Uterus (tissue), 3 donors: ENCODE measurements at regions not wholly inside any gene's neighbourhood (a gene's known extent, or its start where the extent isn't known, plus 50 kb on each side); places are given as distances from the start of the nearest gene placed in this dataset.

Experiments used
- DNase-seq, 2 donors: peaks; one replicate each; pipeline ENCODE4 v3.0.0-alpha.2; 2019 to 2020
- H3K27ac ChIP-seq, 2 donors: fragments of 200-600 bp; sonication (generic); 1 replicate in 1 of 2; 2 replicates in 1 of 2; pipeline ENCODE4 v1.5.1; 2016 to 2018
- H3K27me3 ChIP-seq, 2 donors: fragments of 200-600 bp; sonication (generic); one replicate each; pipeline ENCODE4 v1.5.1; 2018 to 2019; ENCODE audit warnings: control low read depth in 1 of 2
- H3K36me3 ChIP-seq, 2 donors: fragments of 200-600 bp; sonication (generic); one replicate each; pipeline ENCODE4 v1.5.1; 2019; ENCODE audit warnings: control low read depth in 1 of 2
- H3K4me1 ChIP-seq, 2 donors: fragments of 200-600 bp; sonication (generic); one replicate each; pipeline ENCODE4 v1.5.1; 2018 to 2019; ENCODE audit warnings: control low read depth in 1 of 2
- H3K4me3 ChIP-seq, 2 donors: fragments of 200-600 bp; sonication (generic); 1 replicate in 1 of 2; 2 replicates in 1 of 2; pipeline ENCODE4 v1.5.1; 2018 to 2019; ENCODE audit warnings: mild to moderate bottlenecking in 1 of 2
- H3K9me3 ChIP-seq, 2 donors: fragments of 200-600 bp; sonication (generic); one replicate each; pipeline ENCODE4 v1.5.1; 2019; ENCODE audit warnings: control low read depth in 1 of 2
- CTCF ChIP-seq, 4 experiments: fragments of 200-600 bp in 2 of 4; fragments of 450-650 bp in 2 of 4; sonication (generic) in 2 of 4; IDR thresholded peaks; one replicate each; pipeline ENCODE4 v1.5.1; 2016 to 2019; ENCODE audit warnings: antibody characterized with exemption in 4 of 4, mild to moderate bottlenecking in 2 of 4, moderate library complexity in 1 of 4
- POLR2A ChIP-seq, 2 donors: fragments of 450-650 bp; IDR thresholded peaks; one replicate each; pipeline ENCODE4 v1.6.1; 2016; ENCODE audit warnings: antibody characterized with exemption in 2 of 2, mild to moderate bottlenecking in 1 of 2, moderate library complexity in 1 of 2
- intact Hi-C: fragments of 100-400 bp; cut with DNase I; formaldehyde crosslinking; loops from one replicate; pipeline ENCODE4 v1.15.1; 2023; ENCODE audit warnings: low total_unique reads
- donor health status: DM: yes; HTN: yes; CAD: no.

GRCh38 chr1:182283746-182284544 lies 107.6 kb downstream of the GLUL start:
- TF ChIP-seq CTCF (IDR thresholded peaks at IDR 0.05): no peak
- intact Hi-C loops: no loop called here
- Histone ChIP-seq H3K27ac (no peak overlapping the region), H3K27me3 (no peaks in the 10 kb centered on the region), H3K4me1 (no peaks in the 10 kb centered on the region), H3K36me3 (no peaks in the 10 kb centered on the region), H3K4me3 (no peak overlapping the region), H3K9me3 (no peaks in the 10 kb centered on the region)
- DNase-seq: no peak

GRCh38 chr1:182281541-182281940 lies 110.0 kb downstream of the GLUL start:
- Histone ChIP-seq H3K9me3 (no peaks in the 10 kb centered on the region), H3K27ac (no peak overlapping the region), H3K4me1 (no peaks in the 10 kb centered on the region), H3K4me3 (no peak overlapping the region), H3K36me3 (no peaks in the 10 kb centered on the region), H3K27me3 (no peaks in the 10 kb centered on the region)
- intact Hi-C loops: no loop called here
- TF ChIP-seq CTCF (IDR thresholded peaks at IDR 0.05) (no peak), POLR2A (IDR thresholded peaks at IDR 0.05) (no peak)
- DNase-seq: no peak

GRCh38 chr1:182280504-182280900 lies 111.1 kb downstream of the GLUL start:
- no peaks in the 10 kb centered on the region for H3K9me3 ChIP-seq
- no peak for TF ChIP-seq CTCF (IDR thresholded peaks at IDR 0.05)
- no peak for TF ChIP-seq POLR2A (IDR thresholded peaks at IDR 0.05)
- no peaks in the 10 kb centered on the region for H3K36me3 ChIP-seq
- intact Hi-C loops: no loop called here
- DNase-seq: no peak
- H3K27ac ChIP-seq: no peak overlapping the region
- H3K27me3 ChIP-seq: no peaks in the 10 kb centered on the region
- H3K4me3 ChIP-seq: no peak overlapping the region
- no peaks in the 10 kb centered on the region for H3K4me1 ChIP-seq

- intact Hi-C loops: no loop called here
- no peaks in the 10 kb centered on the region for H3K36me3 ChIP-seq
- no peak for DNase-seq
- no peak overlapping the region for H3K4me3 ChIP-seq
- H3K27me3 ChIP-seq: no peaks in the 10 kb centered on the region
- TF ChIP-seq POLR2A (IDR thresholded peaks at IDR 0.05) (no peak), CTCF (IDR thresholded peaks at IDR 0.05) (no peak)
- H3K9me3 ChIP-seq: no peaks in the 10 kb centered on the region
- no peaks in the 10 kb centered on the region for H3K4me1 ChIP-seq
- no peak overlapping the region for H3K27ac ChIP-seq
Measured at GRCh38 chr1:182279724-182280503, 111.7 kb downstream of the GLUL start.

- H3K9me3 ChIP-seq: no peaks in the 10 kb centered on the region
- H3K27me3 ChIP-seq: no peaks in the 10 kb centered on the region
- no peaks in the 10 kb centered on the region for H3K36me3 ChIP-seq
- intact Hi-C loops: no loop called here
- no peak overlapping the region for H3K4me3 ChIP-seq
- H3K27ac ChIP-seq: peak overlapping the region in 1 of 2 donors; percentile 67
- DNase-seq: no peak
- TF ChIP-seq CTCF (IDR thresholded peaks at IDR 0.05) (no peak), POLR2A (IDR thresholded peaks at IDR 0.05) (no peak)
- H3K4me1 ChIP-seq: no peaks in the 10 kb centered on the region
Measured at GRCh38 chr1:182279302-182279701, 112.3 kb downstream of the GLUL start.
